ENCODE measurements at regions not wholly inside any gene's neighbourhood (a gene's known extent, or its start where the extent isn't known, plus 50 kb on each side); places are given as distances from the start of the nearest gene placed in this dataset.

GRCh38 chr7:112624416-112624815, 143.6 kb downstream of the LSMEM1 start:
- no peak for DNase-seq (ENCODE audit: low spot score)
- TF ChIP-seq CTCF (IDR thresholded peaks at IDR 0.05; ENCODE audit: extremely low read depth, missing control alignments), result no peak

GRCh38 chr7:112630565-112630964, 149.8 kb downstream of the LSMEM1 start:
- no peak for TF ChIP-seq CTCF (IDR thresholded peaks at IDR 0.05; ENCODE audit: extremely low read depth, missing control alignments)
- DNase-seq (ENCODE audit: low spot score), result no peak

GRCh38 chr7:112634107-112634506, 153.3 kb downstream of the LSMEM1 start:
- no peak for DNase-seq (ENCODE audit: low spot score)
- TF ChIP-seq CTCF (IDR thresholded peaks at IDR 0.05; ENCODE audit: extremely low read depth, missing control alignments), result no peak

DNA sequence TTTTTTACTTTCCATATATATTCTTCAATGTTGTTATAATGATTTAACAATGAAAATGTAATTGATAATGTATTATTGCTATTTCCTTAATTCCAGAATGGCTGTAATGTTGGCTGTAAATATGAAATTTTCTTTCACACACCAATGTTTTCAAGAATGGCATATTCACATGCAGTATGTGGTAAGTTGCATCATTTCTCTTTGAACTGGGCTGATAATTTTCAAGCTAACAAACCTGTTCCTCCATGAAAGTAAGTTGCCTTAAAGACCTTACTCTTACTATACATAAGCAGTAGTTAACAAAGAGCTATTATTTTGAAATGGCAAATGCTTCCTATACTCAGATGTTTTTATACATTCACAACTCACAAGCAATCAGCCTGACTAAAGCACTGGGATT, 154.5 kb downstream of the TMEM168 start:
- no peak for DNase-seq (ENCODE audit: low spot score)
- TF ChIP-seq CTCF (IDR thresholded peaks at IDR 0.05; ENCODE audit: extremely low read depth, missing control alignments), result no peak

GRCh38 chr7:112638675-112639400, 151.4 kb downstream of the TMEM168 start:
- TF ChIP-seq CTCF (IDR thresholded peaks at IDR 0.05; ENCODE audit: extremely low read depth, missing control alignments), result no peak
- DNase-seq (ENCODE audit: low spot score), result no peak

DNA sequence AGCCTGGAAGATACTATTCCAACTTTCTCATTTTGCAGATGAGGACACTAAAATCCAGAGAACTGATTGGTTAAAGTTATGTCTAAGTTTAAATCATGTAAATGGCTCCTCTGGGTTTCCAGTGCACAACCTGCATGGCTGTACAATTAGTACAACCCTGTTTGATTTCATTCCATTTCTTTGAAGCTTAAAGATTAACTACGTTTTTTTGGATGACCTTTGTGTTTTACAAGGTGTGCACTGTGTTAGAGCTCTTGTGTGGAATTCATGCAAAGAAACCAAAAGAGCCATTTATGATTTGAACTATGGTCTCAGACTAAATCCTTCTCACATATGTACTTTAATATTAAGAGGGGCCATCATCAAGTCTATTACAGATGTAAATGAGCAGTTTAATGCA, 149.5 kb downstream of the TMEM168 start:
- no peak for TF ChIP-seq CTCF (IDR thresholded peaks at IDR 0.05; ENCODE audit: extremely low read depth, missing control alignments)
- no peak for DNase-seq (ENCODE audit: low spot score)

GRCh38 chr7:112646783-112647182, 143.4 kb downstream of the TMEM168 start:
- DNase-seq (ENCODE audit: low spot score), result no peak
- TF ChIP-seq CTCF (IDR thresholded peaks at IDR 0.05; ENCODE audit: extremely low read depth, missing control alignments), result no peak

Measured in GM20000 (cell line).